Natural killer cell treated with Interleukin-12 subunit alpha and Interleukin-12 subunit beta and Interleukin-15 and Interleukin-18, amount 100 ng/mL, for 72 hours (primary cell): ENCODE measurements at regions not wholly inside any gene's neighbourhood (a gene's known extent, or its start where the extent isn't known, plus 50 kb on each side); places are given as distances from the start of the nearest gene placed in this dataset.
"Not testable (repeated sequence)": the region's sequence is repeated elsewhere in the genome, so short reads cannot be mapped to it uniquely, and the experiment has no call there.

Experiments used
- ATAC-seq, 2 donors: fragments of 150-1000 bp; cut with Tn5 transposase in 1 of 2; sonication (Bioruptor Pico), chemical (Tn5 transposase) in 1 of 2; 2 replicates each; pipeline ENCODE4 v1.10.0; 2021
- DNase-seq: peaks from one replicate; pipeline ENCODE4 v3.0.0; 2022; ENCODE audit warnings: low spot score
- H3K27ac Mint-ChIP-seq, 2 donors: 1 replicate in 1 of 2; 2 replicates in 1 of 2; pipeline ENCODE4 v1.8.0; 2022; ENCODE audit warnings: mixed read lengths in 2 of 2, mild to moderate bottlenecking in 1 of 2, moderate library complexity in 1 of 2
- H3K27me3 Mint-ChIP-seq, 2 donors: 1 replicate in 1 of 2; 2 replicates in 1 of 2; pipeline ENCODE4 v1.8.0; 2022; ENCODE audit warnings: mixed read lengths in 2 of 2
- H3K36me3 Mint-ChIP-seq: one replicate; pipeline ENCODE4 v1.8.0; 2022; ENCODE audit warnings: mixed read lengths
- H3K4me1 Mint-ChIP-seq, 2 donors: 1 replicate in 1 of 2; 2 replicates in 1 of 2; pipeline ENCODE4 v1.8.0; 2022; ENCODE audit warnings: low read depth in 2 of 2, mixed read lengths in 2 of 2, mild to moderate bottlenecking in 1 of 2
- H3K4me3 Mint-ChIP-seq: one replicate; pipeline ENCODE4 v1.8.0; 2022; ENCODE audit warnings: mixed read lengths
- H3K9me3 Mint-ChIP-seq: 2 replicates; pipeline ENCODE4 v1.8.0; 2022; ENCODE audit warnings: mixed read lengths

DNA sequence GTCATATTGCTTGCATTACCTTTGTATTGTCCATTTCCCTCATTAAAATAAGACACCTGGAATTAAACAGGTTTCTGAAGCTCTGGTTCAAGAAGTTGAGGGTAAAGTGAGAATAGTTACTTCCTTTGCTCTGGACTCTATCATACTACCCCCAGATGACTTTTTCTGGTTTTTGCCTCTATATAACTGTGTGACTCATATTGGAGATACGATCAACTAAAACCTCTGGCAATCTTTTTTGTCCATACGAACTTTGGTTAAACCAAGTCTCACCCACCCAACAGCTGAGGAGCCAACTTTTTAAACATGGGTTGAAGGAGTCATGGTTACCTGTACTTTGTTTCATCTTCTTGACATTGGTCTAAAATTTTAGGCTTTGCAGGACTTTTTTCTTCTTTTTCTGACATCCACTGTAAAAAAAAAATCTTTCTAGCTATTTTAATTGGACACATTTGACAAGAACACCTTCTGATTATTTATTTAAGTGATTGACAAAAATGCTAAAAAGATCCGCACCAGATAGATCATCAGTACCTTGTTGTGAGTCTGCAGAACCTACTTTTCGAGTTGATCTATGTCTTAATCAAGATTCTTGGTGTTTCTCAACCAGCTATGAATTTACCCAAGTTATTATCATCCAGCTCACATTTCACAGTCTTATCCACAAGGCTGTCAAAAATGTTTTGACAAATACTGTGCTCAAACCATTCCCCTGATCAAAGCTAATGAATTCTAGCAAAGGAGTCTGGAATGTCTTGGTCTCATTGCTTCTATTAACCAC lies 166.0 kb downstream of the IPO8 start:
- Mint-ChIP-seq H3K4me1 (no peaks in the 10 kb centered on the region), H3K27ac (no peak overlapping the region), H3K4me3 (no peak overlapping the region), H3K36me3 (no peaks in the 10 kb centered on the region), H3K9me3 (no peaks in the 10 kb centered on the region), H3K27me3 (peaks cover 0 to 4% of the 10 kb centered on the region in 2 donors)
- ATAC-seq (no peak), DNase-seq (no peak)

- Mint-ChIP-seq H3K27me3 (peaks cover 0 to 4% of the 10 kb centered on the region in 2 donors), H3K4me3 (no peak overlapping the region), H3K4me1 (no peaks in the 10 kb centered on the region), H3K27ac (no peak overlapping the region), H3K36me3 (no peaks in the 10 kb centered on the region), H3K9me3 (no peaks in the 10 kb centered on the region)
- no peak for ATAC-seq
- DNase-seq = no peak
Measured at GRCh38 chr12:30525171-30525570, 170.5 kb downstream of the IPO8 start.

DNA sequence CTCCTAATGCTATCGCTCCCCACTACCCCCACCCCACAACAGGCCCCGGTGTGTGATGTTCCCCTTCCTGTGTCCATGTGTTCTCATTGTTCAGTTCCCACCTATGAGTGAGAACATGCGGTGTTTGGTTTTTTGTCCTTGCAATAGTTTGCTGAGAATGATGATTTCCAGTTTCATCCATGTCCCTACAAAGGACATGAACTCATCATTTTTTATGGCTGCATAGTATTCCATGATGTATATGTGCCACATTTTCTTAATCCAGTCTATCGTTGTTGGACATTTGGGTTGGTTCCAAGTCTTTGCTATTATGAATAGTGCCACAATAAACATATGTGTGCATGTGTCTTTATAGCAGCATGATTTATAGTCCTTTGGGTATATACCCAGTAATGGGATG lies 175.4 kb downstream of the IPO8 start:
- not testable (repeated sequence) for DNase-seq, H3K27me3 Mint-ChIP-seq, H3K4me3 Mint-ChIP-seq, H3K27ac Mint-ChIP-seq, ATAC-seq, H3K36me3 Mint-ChIP-seq, H3K9me3 Mint-ChIP-seq, H3K4me1 Mint-ChIP-seq

GRCh38 chr12:30519535-30519934 lies 176.1 kb downstream of the IPO8 start:
- Mint-ChIP-seq H3K4me1 (no peaks in the 10 kb centered on the region), H3K36me3 (no peaks in the 10 kb centered on the region), H3K4me3 (no peak overlapping the region), H3K27ac (no peak overlapping the region), H3K27me3 (no peaks in the 10 kb centered on the region), H3K9me3 (no peaks in the 10 kb centered on the region)
- ATAC-seq (no peak), DNase-seq (no peak)

DNA sequence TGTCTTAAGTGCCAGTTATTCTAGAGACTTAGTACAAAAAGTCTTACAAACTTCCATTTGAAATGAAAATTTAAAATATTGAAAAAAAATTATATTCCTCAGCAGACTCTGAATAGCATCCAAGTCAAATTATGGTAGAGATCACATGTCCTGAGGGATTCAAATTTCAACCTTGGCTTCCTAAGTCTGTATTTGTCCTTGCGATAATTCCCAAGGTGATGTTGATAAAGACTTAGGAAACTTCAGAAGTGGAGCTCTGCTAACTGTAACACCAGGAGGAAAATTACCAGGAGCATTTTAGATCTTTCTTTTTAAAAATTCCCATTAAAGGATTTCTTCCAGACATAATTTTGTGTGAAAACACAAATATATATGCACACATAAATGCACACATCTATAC lies 178.3 kb downstream of the IPO8 start:
- Mint-ChIP-seq H3K36me3 (no peaks in the 10 kb centered on the region), H3K4me1 (no peaks in the 10 kb centered on the region), H3K27ac (no peak overlapping the region), H3K9me3 (no peaks in the 10 kb centered on the region), H3K27me3 (no peaks in the 10 kb centered on the region), H3K4me3 (no peak overlapping the region)
- ATAC-seq (no peak), DNase-seq (no peak)

DNA sequence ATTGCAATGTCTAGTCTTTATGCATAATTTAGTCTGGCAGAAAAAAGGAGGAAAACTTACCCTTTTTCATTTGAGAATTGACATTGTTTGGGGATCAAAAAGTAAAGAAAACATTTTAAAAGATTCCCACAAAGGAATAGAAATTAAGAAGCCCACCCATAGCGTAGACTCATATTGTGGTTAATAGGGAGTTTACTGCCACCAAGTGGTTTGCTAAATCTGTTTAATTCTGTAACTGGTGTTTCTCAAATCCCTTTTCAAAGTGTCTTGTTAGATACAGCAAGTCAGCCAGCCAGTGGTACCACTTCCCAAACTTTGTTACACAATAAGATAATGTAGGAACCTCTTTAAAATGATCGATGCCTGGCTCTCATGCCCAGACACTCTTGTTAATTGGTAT lies 180.3 kb downstream of the IPO8 start:
- no peak overlapping the region for H3K27ac Mint-ChIP-seq
- DNase-seq (no peak), ATAC-seq (no peak)
- H3K4me3 Mint-ChIP-seq = no peak overlapping the region
- H3K4me1 Mint-ChIP-seq = no peaks in the 10 kb centered on the region
- no peaks in the 10 kb centered on the region for H3K36me3 Mint-ChIP-seq
- H3K27me3 Mint-ChIP-seq = no peaks in the 10 kb centered on the region
- no peaks in the 10 kb centered on the region for H3K9me3 Mint-ChIP-seq

- Mint-ChIP-seq H3K36me3 (no peaks in the 10 kb centered on the region), H3K4me3 (no peak overlapping the region), H3K27ac (no peak overlapping the region), H3K9me3 (no peaks in the 10 kb centered on the region), H3K27me3 (no peaks in the 10 kb centered on the region), H3K4me1 (no peaks in the 10 kb centered on the region)
- no peak for ATAC-seq
- DNase-seq = no peak
Measured at GRCh38 chr12:30514666-30515065, 181.0 kb downstream of the IPO8 start.

GRCh38 chr12:30508205-30508967 lies 187.3 kb downstream of the IPO8 start:
- Mint-ChIP-seq H3K4me1 (no peaks in the 10 kb centered on the region), H3K36me3 (no peaks in the 10 kb centered on the region), H3K27ac (no peak overlapping the region), H3K4me3 (no peak overlapping the region), H3K27me3 (no peaks in the 10 kb centered on the region), H3K9me3 (no peaks in the 10 kb centered on the region)
- ATAC-seq (no peak), DNase-seq (no peak)

DNA sequence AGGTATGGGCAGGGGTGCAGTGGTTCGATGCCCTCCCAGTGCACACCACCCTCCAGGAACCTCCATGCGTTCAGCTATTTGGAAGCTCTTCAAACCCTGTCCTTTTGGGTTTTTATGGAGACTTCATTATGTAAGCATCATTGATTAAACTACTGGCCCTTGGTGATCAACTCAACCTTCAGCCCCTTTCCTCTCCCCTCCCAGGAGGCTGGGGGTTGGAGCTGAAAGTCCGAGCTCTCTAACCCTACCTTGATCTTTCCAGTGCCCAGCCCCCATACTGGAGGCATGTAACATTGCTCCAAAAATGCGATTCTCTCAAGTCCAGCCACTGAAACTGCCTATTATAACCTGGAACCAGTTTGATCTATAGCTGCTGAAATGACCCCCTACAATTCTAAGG lies 188.1 kb downstream of the IPO8 start:
- ATAC-seq (no peak), DNase-seq (no peak)
- no peaks in the 10 kb centered on the region for H3K4me1 Mint-ChIP-seq
- no peaks in the 10 kb centered on the region for H3K27me3 Mint-ChIP-seq
- H3K36me3 Mint-ChIP-seq = no peaks in the 10 kb centered on the region
- no peak overlapping the region for H3K27ac Mint-ChIP-seq
- no peaks in the 10 kb centered on the region for H3K9me3 Mint-ChIP-seq
- H3K4me3 Mint-ChIP-seq = no peak overlapping the region

- Mint-ChIP-seq H3K9me3 (no peaks in the 10 kb centered on the region), H3K4me3 (no peak overlapping the region), H3K27ac (no peak overlapping the region), H3K36me3 (no peaks in the 10 kb centered on the region), H3K27me3 (no peaks in the 10 kb centered on the region), H3K4me1 (no peaks in the 10 kb centered on the region)
- ATAC-seq (no peak), DNase-seq (no peak)
Measured at GRCh38 chr12:30506411-30506810, 189.3 kb downstream of the IPO8 start.

- Mint-ChIP-seq H3K36me3 (no peaks in the 10 kb centered on the region), H3K27me3 (no peaks in the 10 kb centered on the region), H3K4me3 (no peak overlapping the region), H3K4me1 (no peaks in the 10 kb centered on the region), H3K9me3 (peaks cover 6% of the 10 kb centered on the region), H3K27ac (no peak overlapping the region)
- DNase-seq = no peak
- ATAC-seq = no peak
Measured at GRCh38 chr12:30501718-30502117, 194.0 kb downstream of the IPO8 start.

DNA sequence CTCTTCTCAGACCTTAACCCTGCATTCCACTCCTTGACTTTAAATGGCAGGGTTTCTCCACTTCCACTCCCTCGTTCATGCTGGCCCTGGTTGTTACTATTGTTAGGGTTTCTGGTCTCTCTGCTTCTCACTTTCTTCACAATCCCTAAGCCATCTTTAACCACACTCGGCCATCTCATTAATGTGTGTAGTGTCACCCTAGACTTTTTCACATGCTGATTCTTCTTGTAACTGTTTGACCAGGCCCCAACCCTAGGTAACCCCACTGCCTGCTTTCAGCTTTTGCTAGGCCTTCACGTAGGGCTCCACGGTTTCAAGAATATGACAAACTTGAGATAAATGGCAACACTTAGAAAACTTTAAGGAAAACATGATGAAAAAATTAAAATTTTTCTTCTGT lies 195.1 kb downstream of the IPO8 start:
- Mint-ChIP-seq H3K36me3 (no peaks in the 10 kb centered on the region), H3K4me3 (no peak overlapping the region), H3K27ac (no peak overlapping the region), H3K27me3 (no peaks in the 10 kb centered on the region), H3K4me1 (no peaks in the 10 kb centered on the region), H3K9me3 (peaks cover 6% of the 10 kb centered on the region)
- DNase-seq (no peak), ATAC-seq (no peak)

- Mint-ChIP-seq H3K27me3 (peaks cover 0 to 4% of the 10 kb centered on the region in 2 donors), H3K9me3 (peaks cover 7% of the 10 kb centered on the region), H3K4me1 (no peaks in the 10 kb centered on the region), H3K36me3 (no peaks in the 10 kb centered on the region), H3K4me3 (no peak overlapping the region), H3K27ac (no peak overlapping the region)
- no peak for ATAC-seq
- DNase-seq = no peak
Measured at GRCh38 chr12:30485230-30485890, 210.3 kb downstream of the IPO8 start.

DNA sequence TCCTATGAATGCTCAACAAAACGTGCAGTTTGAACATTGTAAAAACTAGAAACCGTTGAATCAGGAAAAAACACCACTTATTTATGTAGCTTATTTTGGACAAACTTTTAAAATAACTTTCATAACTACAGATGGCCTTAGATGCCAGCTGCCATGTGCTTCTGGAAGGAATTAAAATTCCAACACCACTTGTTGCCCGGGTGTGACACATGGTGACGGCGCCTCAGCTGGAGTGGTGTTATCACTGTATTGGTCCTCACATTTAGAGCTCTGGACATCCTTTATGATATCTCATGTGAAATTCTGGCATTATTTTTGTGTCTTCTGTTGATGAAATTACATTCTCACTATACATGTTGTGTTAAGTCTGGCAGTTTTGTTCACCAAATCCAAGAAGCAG lies 211.0 kb downstream of the IPO8 start:
- Mint-ChIP-seq H3K27ac (no peak overlapping the region), H3K4me3 (no peak overlapping the region), H3K9me3 (peaks cover 7% of the 10 kb centered on the region), H3K4me1 (no peaks in the 10 kb centered on the region), H3K27me3 (peaks cover 0 to 4% of the 10 kb centered on the region in 2 donors), H3K36me3 (no peaks in the 10 kb centered on the region)
- ATAC-seq (no peak), DNase-seq (no peak)
